ENCODE measurements at regions not wholly inside any gene's neighbourhood (a gene's known extent, or its start where the extent isn't known, plus 50 kb on each side); places are given as distances from the start of the nearest gene placed in this dataset.

DNA sequence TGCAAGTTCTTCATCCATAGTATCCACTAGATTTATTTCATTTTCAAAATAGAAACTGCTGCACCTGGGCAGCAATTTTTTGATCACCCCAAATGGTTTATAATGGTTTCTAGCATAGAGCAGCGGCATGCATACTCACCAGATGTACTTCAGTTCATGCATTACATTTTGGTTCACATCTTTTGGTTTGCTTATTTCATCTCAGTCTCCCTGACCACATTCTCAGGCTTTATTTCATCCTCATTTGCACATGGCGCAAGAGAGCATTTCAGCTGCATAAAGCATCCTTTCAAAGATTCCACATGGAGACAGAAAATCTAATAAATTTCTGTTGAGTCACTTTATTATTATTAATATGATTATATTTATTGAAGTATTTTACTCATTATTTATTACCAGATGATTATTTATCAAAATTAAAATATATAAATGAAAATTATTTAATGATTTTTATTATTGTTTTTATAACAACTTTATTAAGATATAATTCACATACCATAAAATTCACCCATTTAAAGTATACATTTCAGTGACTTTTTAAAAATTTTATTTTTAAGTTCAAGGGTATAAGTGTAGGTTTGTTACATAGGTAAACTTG lies 284.6 kb downstream of the TXNL1 start:
- TF ChIP-seq POLR2AphosphoS5 (IDR thresholded peaks at IDR 0.05; ENCODE audit: low read depth, low read length), result no peak
- no peak for TF ChIP-seq POLR2A (IDR thresholded peaks at IDR 0.05; ENCODE audit: low read depth, low read length)
- no peak for TF ChIP-seq PAX5 (IDR thresholded peaks at IDR 0.05; ENCODE audit: insufficient read depth, low read length, severe bottlenecking)
- no peak for TF ChIP-seq TAF1 (IDR thresholded peaks at IDR 0.05; ENCODE audit: low read depth, low read length)
- no peak for TF ChIP-seq SPI1 (IDR thresholded peaks at IDR 0.05; ENCODE audit: low read depth, low read length)

Data from GM12891 (cell line).